HepG2 (cell line): ENCODE measurements at regions not wholly inside any gene's neighbourhood (a gene's known extent, or its start where the extent isn't known, plus 50 kb on each side); places are given as distances from the start of the nearest gene placed in this dataset.

ENCODE experiments used
- ATAC-seq: fragments of 200-7000 bp; cut with Tn5 transposase; 3 replicates; pipeline ENCODE4 v1.9.1; 2020; ENCODE audit warnings: mild to moderate bottlenecking, moderate library complexity
- BruUV-seq: library from RNA; stranded (reverse); fragments of 400-500 nt; replicated peaks from 2 replicates; lab custom pipeline; 2021; lab: Mats Ljungman, UMichigan
- CTCF ChIA-PET: fragments of 300-600 bp; formaldehyde crosslinking; extraction: SDS; loops from one replicate; lab custom pipeline; 2021; ENCODE audit warnings: low total read pairs, inconsistent platforms, low intra/inter-chr PET ratio; lab: Yijun Ruan, JAX
- POLR2A ChIA-PET: fragments of 350-600 bp; sonication (Branson Sonifier 250); formaldehyde crosslinking; loops from one replicate; lab custom pipeline; 2020; ENCODE audit warnings: antibody characterized with exemption, inconsistent platforms; lab: Yijun Ruan, JAX
- DNase-seq: peaks from one replicate; pipeline ENCODE4 v3.0.0-alpha.2; 2015; ENCODE audit warnings: low spot score
- FAIRE-seq: peaks from 3 replicates; lab custom pipeline; 2011; peaks lifted over from hg19 to GRCh38; lab: Jason Lieb, UNC
- H2AFZ ChIP-seq: one replicate; pipeline ENCODE4 v1.6.1; 2011; ENCODE audit warnings: low read length, inconsistent platforms
- H3K27ac ChIP-seq: fragments of 300-600 bp; 3 replicates; pipeline ENCODE4 v1.8.0; 2011; ENCODE audit warnings: mixed run types, mild to moderate bottlenecking, mixed read lengths, low read length, inconsistent platforms; ENCODE audit not compliant: insufficient read depth; ENCODE audit errors: extremely low read length
- H3K27me3 ChIP-seq, 2 experiments: fragments of 200-600 bp in 1 of 2; 2 replicates in 1 of 2; 3 replicates in 1 of 2; pipeline versions ENCODE4 v1.6.0 to v1.8.0; 2011; ENCODE audit warnings: low read length in 2 of 2, mild to moderate bottlenecking in 2 of 2, moderate library complexity in 2 of 2, inconsistent platforms in 1 of 2; ENCODE audit not compliant: insufficient read depth in 2 of 2, control insufficient read depth in 1 of 2
- H3K36me3 ChIP-seq, 2 experiments: fragments of 200-600 bp in 1 of 2; replicated peaks in 1 of 2; 2 replicates in 1 of 2; 3 replicates in 1 of 2; pipeline versions ENCODE4 v1.5.1 to v1.8.0; 2011; ENCODE audit warnings: low read length in 2 of 2, inconsistent platforms in 1 of 2; ENCODE audit not compliant: insufficient read depth in 2 of 2, control insufficient read depth in 1 of 2
- H3K4me1 ChIP-seq: 2 replicates; pipeline ENCODE4 v1.5.1; 2012; ENCODE audit warnings: low read length, inconsistent platforms; ENCODE audit not compliant: insufficient read depth
- H3K4me2 ChIP-seq: 2 replicates; pipeline ENCODE4 v1.6.0; 2011; ENCODE audit warnings: low read depth, low read length, inconsistent platforms
- H3K4me3 ChIP-seq, 3 experiments: fragments of 200-600 bp in 1 of 3; sonication (generic), shearing (Covaris generic) in 1 of 3; replicated peaks in 1 of 3; 2 replicates each; pipeline ENCODE4 v1.5.1; 2011 to 2016; ENCODE audit warnings: low read length in 3 of 3, inconsistent platforms in 2 of 3, low read depth in 2 of 3, mild to moderate bottlenecking in 2 of 3, control low read depth in 1 of 3, mixed read lengths in 1 of 3; ENCODE audit not compliant: insufficient read depth in 1 of 3
- H3K79me2 ChIP-seq: one replicate; pipeline ENCODE4 v1.6.1; 2011; ENCODE audit warnings: low read length, inconsistent platforms; ENCODE audit not compliant: insufficient read depth
- H3K9ac ChIP-seq: 2 replicates; pipeline ENCODE4 v1.6.0; 2011; ENCODE audit warnings: mild to moderate bottlenecking, low read depth, low read length, inconsistent platforms; ENCODE audit not compliant: insufficient read depth
- H3K9me3 ChIP-seq: 2 replicates; pipeline ENCODE4 v1.5.1; 2012; ENCODE audit warnings: mild to moderate bottlenecking, low read length
- H4K20me1 ChIP-seq: 2 replicates; pipeline ENCODE4 v1.6.0; 2011; ENCODE audit warnings: inconsistent platforms, mild to moderate bottlenecking, low read length, moderate library complexity; ENCODE audit not compliant: insufficient read depth
- ERF ChIP-seq: IDR thresholded peaks from 2 replicates; pipeline ENCODE4 v1.6.1; 2018; ENCODE audit warnings: missing biosample characterization, missing genetic modification reagents
- MAZ ChIP-seq, 2 experiments: sonication (generic) in 1 of 2; formaldehyde crosslinking in 1 of 2; IDR thresholded peaks; 2 replicates each; pipeline versions ENCODE4 v1.5.0 to v1.6.1; 2012 to 2020; ENCODE audit warnings: low read depth in 2 of 2, mild to moderate bottlenecking in 2 of 2, borderline replicate concordance in 1 of 2, improper control_type of control experiment in 1 of 2, low read length in 1 of 2, missing genetic modification reagents in 1 of 2, moderate library complexity in 1 of 2
- NFRKB ChIP-seq: fragments of 450-650 bp; IDR thresholded peaks from 2 replicates; pipeline ENCODE4 v1.6.1; 2017
- NR2F1 ChIP-seq, 2 experiments: fragments of 450-650 bp in 1 of 2; formaldehyde crosslinking in 1 of 2; IDR thresholded peaks; 2 replicates each; pipeline versions ENCODE4 v1.5.0 to v1.6.1; 2016 to 2020; ENCODE audit warnings: mild to moderate bottlenecking in 1 of 2, missing compliant biosample characterization in 1 of 2, missing genetic modification reagents in 1 of 2, moderate library complexity in 1 of 2
- NR3C1 ChIP-seq: sonication (generic); formaldehyde crosslinking; IDR thresholded peaks from 2 replicates; pipeline ENCODE4 v1.4.0; 2020; ENCODE audit warnings: missing genetic modification reagents
- RCOR2 ChIP-seq: IDR thresholded peaks from 2 replicates; pipeline ENCODE4 v1.6.1; 2016; ENCODE audit warnings: missing biosample characterization, missing genetic modification reagents
- SMC3 ChIP-seq: IDR thresholded peaks from 2 replicates; pipeline ENCODE4 v1.6.1; 2011; ENCODE audit warnings: low read length, improper control_type of control experiment
- SPEN ChIP-seq: sonication (generic); formaldehyde crosslinking; IDR thresholded peaks from 2 replicates; pipeline ENCODE4 v1.5.1; 2020; ENCODE audit warnings: low read depth, mild to moderate bottlenecking, missing genetic modification reagents
- ZKSCAN1 ChIP-seq: fragments of 150-350 bp; IDR thresholded peaks from 2 replicates; pipeline ENCODE4 v1.6.1; 2014; ENCODE audit warnings: low read length
- ZNF292 ChIP-seq: sonication (generic); formaldehyde crosslinking; IDR thresholded peaks from 2 replicates; pipeline ENCODE4 v1.8.1; 2022; ENCODE audit warnings: mild to moderate bottlenecking, low read depth, missing genetic modification reagents, borderline replicate concordance
- ZNF510 ChIP-seq: sonication (generic); formaldehyde crosslinking; IDR thresholded peaks from 2 replicates; pipeline ENCODE4 v1.4.0; 2020; ENCODE audit warnings: low read depth, mild to moderate bottlenecking, missing genetic modification reagents
- ZNF792 ChIP-seq: IDR thresholded peaks from 2 replicates; pipeline ENCODE4 v1.6.1; 2016
- WGBS: methylation state at CpG from one replicate; pipeline ENCODE4 v1.1.6; 2017; ENCODE audit warnings: low lambda C conversion rate; 5-methylcytosine and 5-hydroxymethylcytosine counted together
- in situ Hi-C: cut with HindIII; loops from 2 replicates; pipeline ENCODE4 v1.10.0; 2017; ENCODE audit warnings: low pct_unique_long_range_greater_than_20kb; ENCODE audit not compliant: extremely low pct_ligation_motif_present
- intact Hi-C: fragments of 100-400 bp; cut with micrococcal nuclease; formaldehyde crosslinking; loops from one replicate; pipeline ENCODE4 v1.10.0; 2022; ENCODE audit not compliant: unreplicated experiment
- TF ChIP-seq, protein P1 (sequence below): sonication (generic); formaldehyde crosslinking; IDR thresholded peaks from 2 replicates; pipeline ENCODE4 v1.8.0; 2022; ENCODE audit warnings: low read depth, missing genetic modification reagents
- TF ChIP-seq, protein P2 (sequence below): sonication (generic); formaldehyde crosslinking; conservative IDR thresholded peaks from 2 replicates; pipeline ENCODE4 v1.4.0; 2020; ENCODE audit warnings: missing genetic modification reagents
- TF ChIP-seq, protein P3 (sequence below): sonication (generic); formaldehyde crosslinking; IDR thresholded peaks from 2 replicates; pipeline ENCODE4 v1.4.0; 2020; ENCODE audit warnings: mild to moderate bottlenecking, missing genetic modification reagents

DNA sequence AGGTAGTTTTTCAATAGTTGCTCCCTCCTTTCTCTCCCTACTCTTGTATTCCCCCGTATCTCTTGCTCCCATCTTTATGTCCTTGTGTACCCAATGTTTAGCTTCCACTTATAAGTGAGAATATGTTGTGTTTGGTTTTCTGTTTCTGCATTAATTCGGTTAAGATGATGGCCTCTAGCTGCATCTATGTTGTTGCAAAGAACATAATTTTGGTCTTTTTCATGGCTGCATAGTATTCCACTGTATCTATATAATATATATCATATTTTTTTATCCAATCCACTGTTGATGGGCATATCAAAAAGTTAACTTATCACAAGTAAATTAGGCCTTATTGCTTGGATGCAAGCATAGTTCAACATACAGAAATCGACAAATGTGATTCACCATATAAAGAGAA is 594.0 kb downstream of the TYW1 start (continued):
- TF ChIP-seq MAZ (IDR thresholded peaks at IDR 0.05; ENCODE audit: borderline replicate concordance, low read depth, low read length) (no peak), MAZ (CRISPR knock-in tag; IDR thresholded peaks at IDR 0.05; ENCODE audit: low read depth) (no peak), NR2F1 (CRISPR knock-in tag; IDR thresholded peaks at IDR 0.05) (no peak)

DNA sequence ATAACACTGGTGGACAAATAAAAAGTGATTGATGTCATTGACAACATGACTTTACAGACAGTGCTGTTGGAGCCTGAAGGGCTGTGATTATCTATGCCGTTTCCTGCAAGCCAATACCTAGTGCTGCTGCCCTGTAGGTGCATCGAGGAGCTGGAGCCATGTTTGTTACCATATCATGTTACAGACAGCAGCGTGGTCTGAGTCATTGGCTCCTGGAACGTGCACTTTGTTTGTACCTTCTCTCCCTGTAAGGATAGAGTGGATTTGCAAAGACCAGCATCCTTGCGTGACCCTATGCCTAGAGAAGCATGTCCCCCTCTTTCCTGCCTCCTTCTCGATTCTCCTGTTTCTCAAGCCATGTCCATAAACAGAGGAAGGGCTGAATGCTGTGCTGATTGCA is 597.2 kb downstream of the TYW1 start:
- in situ Hi-C loops = no loop called here
- intact Hi-C loops = no loop called here
- BruUV-seq = no TSS peak

More for the DNA sequence above, 597.2 kb downstream of the TYW1 start:
- no peaks in the 10 kb centered on the region for H4K20me1 ChIP-seq
- H3K9ac ChIP-seq = no peak overlapping the region
- WGBS = 4% methylated on average over 4 of the region's 6 CpGs
- no peak overlapping the region for H3K4me2 ChIP-seq
- H2AFZ ChIP-seq = no peak overlapping the region
- ATAC-seq (no peak), FAIRE-seq (no peak)
- H3K36me3 ChIP-seq = no peaks in the 10 kb centered on the region
- no peaks in the 10 kb centered on the region for H3K79me2 ChIP-seq
- H3K27ac ChIP-seq = no peak overlapping the region
- ChIA-PET CTCF (no interaction called here), POLR2A (no interaction called here)
- H3K4me3 ChIP-seq = no peak overlapping the region
- peaks cover 0 to 6% of the 10 kb centered on the region in 2 experiments; a peak in 2 of 5 replicates for H3K27me3 ChIP-seq
- H3K9me3 ChIP-seq = no peaks in the 10 kb centered on the region
- no peaks in the 10 kb centered on the region for H3K4me1 ChIP-seq
- TF ChIP-seq SPEN (no peak), SMC3 (no peak), NFRKB (no peak), ZNF792 (CRISPR knock-in tag) (no peak), ZNF510 (CRISPR knock-in tag) (no peak), ZKSCAN1 (no peak), NR3C1 (CRISPR knock-in tag) (no peak), ERF (CRISPR knock-in tag) (no peak), RCOR2 (no peak), ZNF292 (CRISPR knock-in tag) (no peak)
- TF ChIP-seq, protein P1, sequence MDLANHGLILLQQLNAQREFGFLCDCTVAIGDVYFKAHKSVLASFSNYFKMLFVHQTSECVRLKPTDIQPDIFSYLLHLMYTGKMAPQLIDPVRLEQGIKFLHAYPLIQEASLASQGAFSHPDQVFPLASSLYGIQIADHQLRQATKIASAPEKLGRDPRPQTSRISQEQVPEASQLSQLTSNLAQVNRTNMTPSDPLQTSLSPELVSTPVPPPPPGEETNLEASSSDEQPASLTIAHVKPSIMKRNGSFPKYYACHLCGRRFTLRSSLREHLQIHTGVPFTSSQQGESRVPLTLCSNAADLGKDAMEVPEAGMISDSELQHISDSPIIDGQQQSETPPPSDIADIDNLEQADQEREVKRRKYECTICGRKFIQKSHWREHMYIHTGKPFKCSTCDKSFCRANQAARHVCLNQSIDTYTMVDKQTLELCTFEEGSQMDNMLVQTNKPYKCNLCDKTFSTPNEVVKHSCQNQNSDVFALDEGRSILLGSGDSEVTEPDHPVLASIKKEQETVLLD (CRISPR knock-in tag) = no peak
- TF ChIP-seq, protein P2, sequence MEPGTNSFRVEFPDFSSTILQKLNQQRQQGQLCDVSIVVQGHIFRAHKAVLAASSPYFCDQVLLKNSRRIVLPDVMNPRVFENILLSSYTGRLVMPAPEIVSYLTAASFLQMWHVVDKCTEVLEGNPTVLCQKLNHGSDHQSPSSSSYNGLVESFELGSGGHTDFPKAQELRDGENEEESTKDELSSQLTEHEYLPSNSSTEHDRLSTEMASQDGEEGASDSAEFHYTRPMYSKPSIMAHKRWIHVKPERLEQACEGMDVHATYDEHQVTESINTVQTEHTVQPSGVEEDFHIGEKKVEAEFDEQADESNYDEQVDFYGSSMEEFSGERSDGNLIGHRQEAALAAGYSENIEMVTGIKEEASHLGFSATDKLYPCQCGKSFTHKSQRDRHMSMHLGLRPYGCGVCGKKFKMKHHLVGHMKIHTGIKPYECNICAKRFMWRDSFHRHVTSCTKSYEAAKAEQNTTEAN (CRISPR knock-in tag) = no peak
- TF ChIP-seq, protein P3, sequence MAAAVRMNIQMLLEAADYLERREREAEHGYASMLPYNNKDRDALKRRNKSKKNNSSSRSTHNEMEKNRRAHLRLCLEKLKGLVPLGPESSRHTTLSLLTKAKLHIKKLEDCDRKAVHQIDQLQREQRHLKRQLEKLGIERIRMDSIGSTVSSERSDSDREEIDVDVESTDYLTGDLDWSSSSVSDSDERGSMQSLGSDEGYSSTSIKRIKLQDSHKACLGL (CRISPR knock-in tag) = no peak
- TF ChIP-seq, all 625 proteins: peak for 0
- no peak for DNase-seq
